ENCODE measurements at regions not wholly inside any gene's neighbourhood (a gene's known extent, or its start where the extent isn't known, plus 50 kb on each side); places are given as distances from the start of the nearest gene placed in this dataset.

GRCh38 chr4:134027931-134028330 lies 173.7 kb downstream of the PABPC4L start:
- CTCF ChIA-PET, result no interaction called here
- peak overlapping the region; percentile 41 for H3K27ac ChIP-seq (ENCODE audit: low read length)
- BruUV-seq (replicated peaks), result no TSS peak
- DNase-seq (peak; percentile 85), ATAC-seq (peak; percentile 85)
- no peaks in the 10 kb centered on the region for H4K20me1 ChIP-seq (ENCODE audit: low read length)
- H3K79me2 ChIP-seq (ENCODE audit: low read length), result no peaks in the 10 kb centered on the region
- peaks cover 6% of the 10 kb centered on the region for H3K4me1 ChIP-seq (ENCODE audit: insufficient read depth, low read length)
- no peaks in the 10 kb centered on the region for H3F3A ChIP-seq (ENCODE audit: low read length, unreplicated experiment)
- peak overlapping the region; percentile 49 for H3K4me2 ChIP-seq (ENCODE audit: low read length)
- no peak overlapping the region for H3K4me3 ChIP-seq (ENCODE audit: low read length)
- no peak overlapping the region for H3K9ac ChIP-seq (ENCODE audit: low read length)
- no peaks in the 10 kb centered on the region for H3K9me3 ChIP-seq (ENCODE audit: low read length)
- H3K27me3 ChIP-seq (ENCODE audit: low read length), result no peaks in the 10 kb centered on the region
- intact Hi-C loops (cut with micrococcal nuclease), result loop anchor here (5.0 kb wide), 1 partner anchor 104 kb away; no protein-coding TSS in a partner anchor
- H3K9me2 ChIP-seq (replicated peaks; ENCODE audit: low read length), result no peaks in the 10 kb centered on the region
- no peak for TF ChIP-seq EZH2phosphoT487 (IDR thresholded peaks at IDR 0.05; ENCODE audit: borderline replicate concordance, low read length)
- no peak for TF ChIP-seq EZH2 (IDR thresholded peaks at IDR 0.05; ENCODE audit: low read length, unreplicated experiment)
- POLR2A ChIA-PET (ENCODE audit: unreplicated experiment), result no interaction called here
- no peak overlapping the region for H2AFZ ChIP-seq (ENCODE audit: low read length)
- H3K36me3 ChIP-seq (ENCODE audit: low read depth, low read length), result no peaks in the 10 kb centered on the region

- ChIA-PET POLR2A (ENCODE audit: unreplicated experiment) (interaction anchor here (0.7 kb wide), 1 partner anchor 58 kb away, joined by 34 read pairs; no protein-coding TSS in a partner anchor), CTCF (no interaction called here)
- Histone ChIP-seq H4K20me1 (ENCODE audit: low read length) (no peaks in the 10 kb centered on the region), H3K27ac (ENCODE audit: low read length) (no peak overlapping the region), H3K4me3 (ENCODE audit: low read length) (no peak overlapping the region), H3K4me1 (ENCODE audit: insufficient read depth, low read length) (peaks cover 16% of the 10 kb centered on the region), H3K4me2 (ENCODE audit: low read length) (no peak overlapping the region), H3K27me3 (ENCODE audit: low read length) (no peaks in the 10 kb centered on the region), H3K9ac (ENCODE audit: low read length) (no peak overlapping the region), H3K36me3 (ENCODE audit: low read depth, low read length) (no peaks in the 10 kb centered on the region), H3K9me3 (ENCODE audit: low read length) (no peaks in the 10 kb centered on the region), H3K79me2 (ENCODE audit: low read length) (no peaks in the 10 kb centered on the region), H2AFZ (ENCODE audit: low read length) (no peak overlapping the region), H3F3A (ENCODE audit: low read length, unreplicated experiment) (no peaks in the 10 kb centered on the region), H3K9me2 (replicated peaks; ENCODE audit: low read length) (no peaks in the 10 kb centered on the region)
- DNase-seq (peak; percentile 23), ATAC-seq (no peak; the same call in 1 of the 2 replicates)
- intact Hi-C loops (cut with micrococcal nuclease), result loop anchor here (1.0 kb wide), 1 partner anchor 753 kb away; no protein-coding TSS in a partner anchor
- no peak for TF ChIP-seq EZH2phosphoT487 (IDR thresholded peaks at IDR 0.05; ENCODE audit: borderline replicate concordance, low read length)
- peak; percentile 54 for TF ChIP-seq CTCF (conservative IDR thresholded peaks at IDR 0.05; ENCODE audit: low read depth, low read length)
- no TSS peak for BruUV-seq (replicated peaks)
Measured at GRCh38 chr4:134024251-134024650, 177.3 kb downstream of the PABPC4L start.

GRCh38 chr4:134019657-134020056 lies 181.9 kb downstream of the PABPC4L start:
- POLR2A ChIA-PET (ENCODE audit: unreplicated experiment), result no interaction called here
- Histone ChIP-seq H3K9me3 (ENCODE audit: low read length) (no peaks in the 10 kb centered on the region), H3K4me3 (ENCODE audit: low read length) (no peak overlapping the region), H3K9me2 (replicated peaks; ENCODE audit: low read length) (no peaks in the 10 kb centered on the region), H3K79me2 (ENCODE audit: low read length) (no peaks in the 10 kb centered on the region), H4K20me1 (ENCODE audit: low read length) (no peaks in the 10 kb centered on the region), H3K27ac (ENCODE audit: low read length) (no peak overlapping the region), H3K4me1 (ENCODE audit: insufficient read depth, low read length) (peaks cover 10% of the 10 kb centered on the region), H3K27me3 (ENCODE audit: low read length) (no peaks in the 10 kb centered on the region), H3K9ac (ENCODE audit: low read length) (no peak overlapping the region), H2AFZ (ENCODE audit: low read length) (no peak overlapping the region), H3F3A (ENCODE audit: low read length, unreplicated experiment) (no peaks in the 10 kb centered on the region), H3K4me2 (ENCODE audit: low read length) (peak overlapping the region; percentile 28; the same call in 1 of the 2 replicates), H3K36me3 (ENCODE audit: low read depth, low read length) (no peaks in the 10 kb centered on the region)
- intact Hi-C loops (cut with micrococcal nuclease), result no loop called here
- ATAC-seq (no peak), DNase-seq (no peak)
- no peak for TF ChIP-seq EZH2 (IDR thresholded peaks at IDR 0.05; ENCODE audit: low read length, unreplicated experiment)
- TF ChIP-seq CTCF (conservative IDR thresholded peaks at IDR 0.05; ENCODE audit: low read depth, low read length), result no peak
- no peak for TF ChIP-seq EZH2phosphoT487 (IDR thresholded peaks at IDR 0.05; ENCODE audit: borderline replicate concordance, low read length)
- no TSS peak for BruUV-seq (replicated peaks)
- CTCF ChIA-PET, result no interaction called here

All from PC-3 (cell line).